Fibroblast of lung (primary cell): ENCODE measurements at regions not wholly inside any gene's neighbourhood (a gene's known extent, or its start where the extent isn't known, plus 50 kb on each side); places are given as distances from the start of the nearest gene placed in this dataset.

Source experiments
- DNase-seq, 2 donors: peaks; one replicate each; pipeline versions ENCODE4 v3.0.0 to v3.0.0-alpha.2; 2010; ENCODE audit warnings: low read depth in 2 of 2
- H2AFZ ChIP-seq: 2 replicates; pipeline ENCODE4 v1.5.1; 2012; ENCODE audit warnings: low read length, control low read depth, inconsistent platforms
- H3K27ac ChIP-seq: 2 replicates; pipeline ENCODE4 v1.5.1; 2011; ENCODE audit warnings: low read length, control low read depth; ENCODE audit not compliant: insufficient read depth
- H3K27me3 ChIP-seq: 2 replicates; pipeline ENCODE4 v1.5.1; 2011; ENCODE audit warnings: mild to moderate bottlenecking, low read length; ENCODE audit not compliant: control insufficient read depth, insufficient read depth
- H3K36me3 ChIP-seq: 2 replicates; pipeline ENCODE4 v1.5.1; 2011; ENCODE audit warnings: low read length; ENCODE audit not compliant: control insufficient read depth, insufficient read depth
- H3K4me1 ChIP-seq: 2 replicates; pipeline ENCODE4 v1.5.1; 2011; ENCODE audit warnings: low read length; ENCODE audit not compliant: control insufficient read depth, insufficient read depth; ENCODE audit errors: extremely low read depth
- H3K4me2 ChIP-seq: 2 replicates; pipeline ENCODE4 v1.5.1; 2011; ENCODE audit warnings: low read length, control low read depth; ENCODE audit not compliant: insufficient read depth; ENCODE audit errors: extremely low read depth
- H3K4me3 ChIP-seq, 4 experiments: fragments of 200-600 bp in 1 of 4; sonication (generic) in 1 of 4; replicated peaks in 1 of 4; 2 replicates each; pipeline ENCODE4 v1.5.1; 2011 to 2016; ENCODE audit warnings: low read length in 4 of 4, low read depth in 3 of 4, mild to moderate bottlenecking in 3 of 4, control low read depth in 2 of 4, inconsistent platforms in 1 of 4, mixed read lengths in 1 of 4; ENCODE audit not compliant: insufficient read depth in 1 of 4; ENCODE audit errors: control extremely low read depth in 1 of 4
- H3K79me2 ChIP-seq: 2 replicates; pipeline ENCODE4 v1.5.1; 2012; ENCODE audit warnings: mild to moderate bottlenecking, low read length, inconsistent platforms; ENCODE audit not compliant: control insufficient read depth, insufficient read depth
- H3K9ac ChIP-seq: 2 replicates; pipeline ENCODE4 v1.5.1; 2011; ENCODE audit warnings: mild to moderate bottlenecking, low read length, control low read depth; ENCODE audit not compliant: insufficient read depth
- H3K9me3 ChIP-seq: 2 replicates; pipeline ENCODE4 v1.5.1; 2012; ENCODE audit warnings: low read depth, low read length; ENCODE audit not compliant: control insufficient read depth, insufficient read depth
- H4K20me1 ChIP-seq: 2 replicates; pipeline ENCODE4 v1.5.1; 2011; ENCODE audit warnings: low read length; ENCODE audit not compliant: control insufficient read depth, insufficient read depth; ENCODE audit errors: extremely low read depth
- CTCF ChIP-seq, 2 donors: IDR thresholded peaks in 1 of 2; conservative IDR thresholded peaks in 1 of 2; 1 replicate in 1 of 2; 2 replicates in 1 of 2; pipeline ENCODE4 v1.5.1; 2011 to 2012; ENCODE audit warnings: low read length in 2 of 2, control low read depth in 1 of 2, inconsistent platforms in 1 of 2, low read depth in 1 of 2, mild to moderate bottlenecking in 1 of 2
- EZH2 ChIP-seq: IDR thresholded peaks from 2 replicates; pipeline ENCODE4 v1.5.1; 2012; ENCODE audit warnings: low read length, control low read depth, mild to moderate bottlenecking; ENCODE audit errors: missing control alignments

DNA sequence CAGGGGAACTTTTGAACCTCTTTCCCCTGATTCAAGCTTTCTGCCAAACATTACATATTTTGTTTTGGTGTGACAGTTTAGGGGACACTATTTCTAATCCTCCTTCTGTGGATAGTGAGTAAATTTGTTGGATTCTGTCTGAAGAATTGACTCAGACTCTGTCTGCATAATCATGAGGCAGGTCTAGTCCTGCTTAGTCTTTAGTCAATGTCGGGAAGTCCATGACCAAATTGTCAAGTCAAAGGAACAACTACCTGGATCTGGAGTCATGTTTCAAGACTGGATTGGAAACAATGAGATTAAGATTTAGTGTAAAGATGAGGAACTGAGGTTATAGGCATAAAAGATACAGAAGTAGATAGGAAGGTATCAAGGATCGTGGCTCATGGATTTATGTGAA lies 100.9 kb downstream of the MAGEB17 start:
- Histone ChIP-seq H3K4me3 (no peak overlapping the region), H3K4me2 (no peak overlapping the region), H3K27me3 (no peaks in the 10 kb centered on the region), H2AFZ (no peak overlapping the region), H3K79me2 (no peaks in the 10 kb centered on the region), H3K4me1 (no peaks in the 10 kb centered on the region), H4K20me1 (no peaks in the 10 kb centered on the region), H3K9ac (no peak overlapping the region), H3K36me3 (no peaks in the 10 kb centered on the region), H3K9me3 (no peaks in the 10 kb centered on the region), H3K27ac (no peak overlapping the region)
- no peak for TF ChIP-seq CTCF (conservative IDR thresholded peaks at IDR 0.05 in 1 of 2, IDR thresholded peaks at IDR 0.05 in 1 of 2; ENCODE audit: low read depth in 1 of 2, low read length in 2 of 2)
- TF ChIP-seq EZH2 = no peak
- no peak for DNase-seq

DNA sequence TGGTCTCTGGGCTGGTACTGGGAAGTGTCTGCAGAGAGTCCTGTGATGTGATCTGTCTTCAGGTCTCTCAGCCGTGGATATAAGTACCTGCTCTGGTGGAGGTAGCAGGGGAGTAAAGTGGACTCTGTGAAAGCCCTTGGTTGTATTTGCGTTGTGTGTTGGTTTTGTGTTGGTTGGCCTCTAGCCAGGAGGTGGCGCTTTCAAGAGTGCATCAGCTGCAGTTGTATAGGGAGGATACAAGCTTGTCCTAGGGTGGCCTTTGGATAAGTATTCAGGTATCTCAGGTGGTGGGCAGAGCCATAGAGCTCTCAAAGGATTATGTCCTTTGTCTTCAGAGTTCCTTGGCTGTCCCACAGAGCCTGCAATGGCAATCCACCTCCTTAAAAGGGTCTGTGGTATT lies 111.6 kb downstream of the MAGEB17 start:
- no peaks in the 10 kb centered on the region for H3K27me3 ChIP-seq
- H3K79me2 ChIP-seq = no peaks in the 10 kb centered on the region
- TF ChIP-seq CTCF (conservative IDR thresholded peaks at IDR 0.05 in 1 of 2, IDR thresholded peaks at IDR 0.05 in 1 of 2; ENCODE audit: low read depth in 1 of 2, low read length in 2 of 2) (no peak), EZH2 (no peak)
- H3K4me2 ChIP-seq = no peak overlapping the region
- H2AFZ ChIP-seq = no peak overlapping the region
- H3K4me1 ChIP-seq = no peaks in the 10 kb centered on the region
- DNase-seq = no peak
- H3K36me3 ChIP-seq = no peaks in the 10 kb centered on the region
- H3K9ac ChIP-seq = no peak overlapping the region
- H3K4me3 ChIP-seq = no peak overlapping the region
- H3K27ac ChIP-seq = no peak overlapping the region
- H3K9me3 ChIP-seq = no peaks in the 10 kb centered on the region
- no peaks in the 10 kb centered on the region for H4K20me1 ChIP-seq

DNA sequence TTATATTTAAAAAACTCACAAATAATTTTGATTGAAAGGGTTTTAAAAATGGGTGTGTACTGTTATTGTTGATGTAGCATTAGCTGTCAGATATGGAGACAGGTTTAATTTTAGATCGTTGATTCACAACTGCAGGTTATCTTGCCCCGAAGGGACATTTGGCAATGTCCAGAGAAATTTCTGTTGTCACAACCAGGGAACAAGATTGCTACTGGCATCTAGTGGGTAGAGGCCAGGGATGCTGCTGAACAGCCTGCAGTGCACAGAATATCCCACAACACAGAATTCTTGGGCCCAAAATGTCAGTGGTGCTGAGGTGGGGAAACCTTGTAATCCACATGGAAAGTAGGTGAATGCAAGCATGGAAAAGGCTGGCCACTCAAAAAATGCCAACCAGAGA lies 114.9 kb downstream of the MAGEB17 start:
- H3K27me3 ChIP-seq = no peaks in the 10 kb centered on the region
- H3K4me1 ChIP-seq = no peaks in the 10 kb centered on the region
- no peaks in the 10 kb centered on the region for H3K79me2 ChIP-seq
- TF ChIP-seq EZH2 (no peak), CTCF (conservative IDR thresholded peaks at IDR 0.05 in 1 of 2, IDR thresholded peaks at IDR 0.05 in 1 of 2; ENCODE audit: low read depth in 1 of 2, low read length in 2 of 2) (no peak)
- H3K4me3 ChIP-seq = no peak overlapping the region
- H3K36me3 ChIP-seq = no peaks in the 10 kb centered on the region
- H3K9ac ChIP-seq = no peak overlapping the region
- no peaks in the 10 kb centered on the region for H3K9me3 ChIP-seq
- H3K27ac ChIP-seq = no peak overlapping the region
- no peak overlapping the region for H3K4me2 ChIP-seq
- no peaks in the 10 kb centered on the region for H4K20me1 ChIP-seq
- no peak for DNase-seq
- H2AFZ ChIP-seq = no peak overlapping the region
